Muscle of leg (tissue), 3 donors: ENCODE measurements at regions not wholly inside any gene's neighbourhood (a gene's known extent, or its start where the extent isn't known, plus 50 kb on each side); places are given as distances from the start of the nearest gene placed in this dataset.
A peak's percentile ranks its signal among the peaks of the same experiment; 100 is the strongest.
"Not testable (repeated sequence)": the region's sequence is repeated elsewhere in the genome, so short reads cannot be mapped to it uniquely, and the experiment has no call there.

Experiments used
- DNase-seq: peaks from one replicate; pipeline ENCODE4 v3.0.0; 2013
- H3K27ac ChIP-seq: one replicate; pipeline ENCODE4 v1.5.1; 2013; ENCODE audit warnings: mild to moderate bottlenecking, low read length, control low read depth
- H3K27me3 ChIP-seq: one replicate; pipeline ENCODE4 v1.6.1; 2013; ENCODE audit warnings: low read length; ENCODE audit not compliant: control insufficient read depth, insufficient read depth
- H3K36me3 ChIP-seq: one replicate; pipeline ENCODE4 v1.6.1; 2013; ENCODE audit warnings: low read length; ENCODE audit not compliant: control insufficient read depth, insufficient read depth
- H3K4me1 ChIP-seq: one replicate; pipeline ENCODE4 v1.6.1; 2013; ENCODE audit warnings: low read length; ENCODE audit not compliant: control insufficient read depth, insufficient read depth
- H3K4me3 ChIP-seq: one replicate; pipeline ENCODE4 v1.5.1; 2013; ENCODE audit warnings: low read length, control low read depth
- H3K9me3 ChIP-seq: replicated peaks from 2 replicates; pipeline ENCODE4 v1.6.1; 2013; ENCODE audit warnings: low read depth, low read length; ENCODE audit not compliant: control insufficient read depth
- WGBS: methylation state at CpG from one replicate; pipeline ENCODE4 v1.1.5; 2013; ENCODE audit warnings: missing lambda C conversion rate; ENCODE audit not compliant: insufficient coverage; 5-methylcytosine and 5-hydroxymethylcytosine counted together

- no peaks in the 10 kb centered on the region for H3K27me3 ChIP-seq
- WGBS: no CpG with 5 or more reads among the region's 4 CpGs
These were observed 767.0 kb downstream of the PLCL1 start for GRCh38 chr2:198571393-198571792.

GRCh38 chr2:198558176-198558575 is 753.8 kb downstream of the PLCL1 start:
- DNase-seq: no peak
- Histone ChIP-seq H3K9me3 (peaks cover 7% of the 10 kb centered on the region), H3K27me3 (no peaks in the 10 kb centered on the region), H3K27ac (no peak overlapping the region), H3K36me3 (no peaks in the 10 kb centered on the region), H3K4me1 (no peaks in the 10 kb centered on the region), H3K4me3 (no peak overlapping the region)
- WGBS: no CpG with 5 or more reads among the region's 2 CpGs

More at GRCh38 chr2:198571393-198571792, 767.0 kb downstream of the PLCL1 start:
- no peak overlapping the region for H3K4me3 ChIP-seq
- no peaks in the 10 kb centered on the region for H3K4me1 ChIP-seq
- DNase-seq: no peak
- H3K36me3 ChIP-seq: no peaks in the 10 kb centered on the region
- H3K27ac ChIP-seq: no peak overlapping the region
- H3K9me3 ChIP-seq: no peaks in the 10 kb centered on the region

- WGBS: no CpG with 5 or more reads among the region's 2 CpGs
- peak; percentile 3 for DNase-seq
These were observed 741.7 kb downstream of the PLCL1 start for GRCh38 chr2:198546122-198546521.

GRCh38 chr2:198545411-198545810 is 741.0 kb downstream of the PLCL1 start:
- Histone ChIP-seq H3K4me1 (no peaks in the 10 kb centered on the region), H3K9me3 (no peaks in the 10 kb centered on the region), H3K36me3 (no peaks in the 10 kb centered on the region), H3K4me3 (no peak overlapping the region), H3K27me3 (no peaks in the 10 kb centered on the region), H3K27ac (no peak overlapping the region)
- DNase-seq: no peak
- WGBS: no CpG with 5 or more reads among the region's 3 CpGs

More at GRCh38 chr2:198546122-198546521, 741.7 kb downstream of the PLCL1 start:
- no peaks in the 10 kb centered on the region for H3K4me1 ChIP-seq
- H3K27ac ChIP-seq: no peak overlapping the region
- H3K4me3 ChIP-seq: no peak overlapping the region
- H3K9me3 ChIP-seq: no peaks in the 10 kb centered on the region
- H3K27me3 ChIP-seq: no peaks in the 10 kb centered on the region
- H3K36me3 ChIP-seq: no peaks in the 10 kb centered on the region

DNA sequence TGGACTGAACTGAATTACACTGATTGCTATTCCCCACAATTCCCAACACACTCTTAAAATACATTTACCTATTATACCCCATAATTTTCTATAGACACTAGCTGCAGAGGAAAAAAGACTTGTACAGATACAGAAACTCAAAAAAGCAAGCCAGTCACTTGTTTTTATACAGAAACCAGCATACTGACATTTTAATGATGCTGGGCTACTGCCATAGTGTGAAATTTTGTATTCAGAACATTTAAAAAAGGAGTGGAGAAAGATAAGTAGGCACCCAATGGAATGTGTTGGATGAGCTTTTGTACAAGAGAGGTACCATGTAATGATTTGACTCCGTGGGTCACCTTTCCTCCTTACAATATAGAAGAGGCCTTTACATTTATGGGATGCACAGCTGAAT is 740.1 kb downstream of the PLCL1 start:
- no peak overlapping the region for H3K4me3 ChIP-seq
- H3K27ac ChIP-seq: no peak overlapping the region
- no peaks in the 10 kb centered on the region for H3K4me1 ChIP-seq
- H3K27me3 ChIP-seq: no peaks in the 10 kb centered on the region
- no peak for DNase-seq
- no peaks in the 10 kb centered on the region for H3K9me3 ChIP-seq
- WGBS: no CpG with 5 or more reads among the region's 1 CpG
- no peaks in the 10 kb centered on the region for H3K36me3 ChIP-seq

DNA sequence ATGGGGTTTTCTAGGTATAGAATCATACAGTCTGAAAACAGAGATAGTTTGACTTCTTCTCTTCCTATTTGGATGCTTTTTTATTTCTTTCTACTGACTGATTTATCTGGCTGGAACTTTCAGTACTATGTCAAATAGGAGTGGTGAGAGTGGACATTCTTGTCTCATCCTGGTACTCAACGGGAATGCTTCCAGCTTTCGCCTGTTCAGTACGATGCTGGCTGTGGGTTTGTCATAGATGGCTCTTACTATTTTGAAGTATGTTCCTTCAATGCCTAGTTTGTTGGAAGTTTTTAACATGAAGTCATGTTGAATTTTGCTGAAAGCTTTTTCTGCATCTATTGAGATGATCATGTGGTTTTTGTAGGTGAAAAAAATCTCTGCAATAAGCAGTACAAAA is 730.4 kb downstream of the PLCL1 start:
- H3K4me3 ChIP-seq: no peak overlapping the region
- WGBS: 100% methylated on average over 1 of the region's 3 CpGs
- H3K4me1 ChIP-seq: no peaks in the 10 kb centered on the region
- H3K36me3 ChIP-seq: no peaks in the 10 kb centered on the region
- DNase-seq: no peak
- no peaks in the 10 kb centered on the region for H3K9me3 ChIP-seq
- no peak overlapping the region for H3K27ac ChIP-seq
- no peaks in the 10 kb centered on the region for H3K27me3 ChIP-seq

DNA sequence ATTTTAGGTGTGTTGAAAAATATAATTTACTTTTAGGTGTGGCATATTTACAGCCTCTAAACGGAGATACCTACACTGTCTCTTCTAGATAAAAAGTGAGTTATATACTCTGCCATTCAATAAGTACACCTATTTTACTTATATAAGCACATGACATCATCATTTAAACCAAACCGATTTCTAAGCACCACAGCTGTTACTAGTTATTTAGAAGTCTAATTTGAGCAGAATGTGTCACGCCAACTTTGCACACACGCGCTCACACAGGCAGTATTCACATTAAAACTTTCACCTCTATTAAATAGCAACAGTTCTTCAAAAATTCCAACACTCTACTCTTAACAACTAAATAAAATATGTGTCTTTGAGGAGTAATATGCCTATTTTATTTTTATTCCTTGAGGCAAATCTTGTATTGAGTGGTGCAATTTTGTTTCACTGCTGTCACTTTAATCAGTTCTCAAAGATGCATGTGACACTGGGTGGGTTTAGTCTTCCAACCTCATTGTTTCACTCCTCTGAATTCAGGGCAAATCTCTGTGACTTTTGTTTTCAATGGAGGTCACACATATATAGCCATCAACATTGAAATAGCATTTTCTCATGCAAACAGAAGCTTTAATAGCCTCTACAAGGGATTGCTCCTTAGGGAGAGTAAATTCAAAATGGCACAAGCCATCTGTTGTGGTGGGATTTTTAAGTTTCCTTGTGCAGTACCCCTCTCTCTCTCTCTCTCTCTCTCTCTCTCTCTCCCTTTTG is 721.0 kb downstream of the PLCL1 start:
- peak; percentile 30 for DNase-seq
- Histone ChIP-seq H3K4me3 (no peak overlapping the region), H3K27ac (no peak overlapping the region), H3K36me3 (no peaks in the 10 kb centered on the region), H3K27me3 (no peaks in the 10 kb centered on the region), H3K9me3 (no peaks in the 10 kb centered on the region), H3K4me1 (no peaks in the 10 kb centered on the region)
- no CpG with 5 or more reads among the region's 5 CpGs for WGBS

- Histone ChIP-seq H3K4me1 (no peaks in the 10 kb centered on the region), H3K9me3 (no peaks in the 10 kb centered on the region), H3K4me3 (no peak overlapping the region), H3K27ac (no peak overlapping the region), H3K27me3 (no peaks in the 10 kb centered on the region), H3K36me3 (no peaks in the 10 kb centered on the region)
- peak; percentile 79 for DNase-seq
- WGBS: no CpG with 5 or more reads among the region's 2 CpGs
These were observed 719.3 kb downstream of the PLCL1 start for GRCh38 chr2:198523710-198524109.

GRCh38 chr2:198518935-198519334 is 714.5 kb downstream of the PLCL1 start:
- H3K27ac ChIP-seq: no peak overlapping the region
- DNase-seq: no peak
- no peak overlapping the region for H3K4me3 ChIP-seq
- H3K4me1 ChIP-seq: no peaks in the 10 kb centered on the region
- no peaks in the 10 kb centered on the region for H3K27me3 ChIP-seq
- H3K9me3 ChIP-seq: no peaks in the 10 kb centered on the region
- no peaks in the 10 kb centered on the region for H3K36me3 ChIP-seq
- no CpG with 5 or more reads among the region's 2 CpGs for WGBS

GRCh38 chr2:198517976-198518375 is 713.6 kb downstream of the PLCL1 start:
- Histone ChIP-seq H3K36me3 (no peaks in the 10 kb centered on the region), H3K4me1 (no peaks in the 10 kb centered on the region), H3K27me3 (no peaks in the 10 kb centered on the region), H3K9me3 (no peaks in the 10 kb centered on the region), H3K4me3 (no peak overlapping the region), H3K27ac (no peak overlapping the region)
- 31% methylated on average over 2 of the region's 2 CpGs for WGBS
- no peak for DNase-seq

DNA sequence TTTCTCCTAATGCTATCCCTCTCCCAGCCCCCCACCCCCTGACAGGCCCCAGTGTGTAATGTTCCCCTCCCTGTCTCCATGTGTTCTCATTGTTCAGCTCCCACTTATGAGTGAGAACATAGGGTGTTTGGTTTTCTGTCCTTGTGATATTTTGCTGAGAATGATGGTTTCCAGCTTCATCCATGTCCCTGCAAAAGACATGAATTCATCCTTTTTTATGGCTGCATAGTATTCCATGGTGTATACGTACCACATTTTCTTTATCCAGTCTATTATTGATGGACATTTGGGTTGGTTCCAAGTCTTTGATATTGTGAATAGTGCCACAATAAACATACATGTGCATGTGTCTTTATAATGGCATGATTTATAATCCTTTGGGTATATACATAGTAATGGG is 704.2 kb downstream of the PLCL1 start:
- not testable (repeated sequence) for H3K27ac ChIP-seq, DNase-seq, H3K36me3 ChIP-seq, H3K4me1 ChIP-seq, H3K9me3 ChIP-seq, H3K4me3 ChIP-seq, H3K27me3 ChIP-seq
- WGBS: no CpG with 5 or more reads among the region's 1 CpG
